IPS DF 6.9 (cell line): ENCODE measurements at regions not wholly inside any gene's neighbourhood (a gene's known extent, or its start where the extent isn't known, plus 50 kb on each side); places are given as distances from the start of the nearest gene placed in this dataset.

ENCODE experiments used
- DNase-seq: peaks from one replicate; pipeline ENCODE4 v3.0.0-alpha.2; 2013; ENCODE audit warnings: low read depth, low spot score
- H3K27ac ChIP-seq: one replicate; pipeline ENCODE4 v1.5.1; 2013; ENCODE audit warnings: low read length, control low read depth
- H3K27me3 ChIP-seq: 2 replicates; pipeline ENCODE4 v1.6.1; 2013; ENCODE audit warnings: mild to moderate bottlenecking, low read length; ENCODE audit not compliant: control insufficient read depth, insufficient read depth
- H3K36me3 ChIP-seq: 2 replicates; pipeline ENCODE4 v1.6.1; 2013; ENCODE audit warnings: low read length; ENCODE audit not compliant: control insufficient read depth, insufficient read depth
- H3K4me1 ChIP-seq: 2 replicates; pipeline ENCODE4 v1.6.1; 2013; ENCODE audit warnings: low read length; ENCODE audit not compliant: control insufficient read depth, insufficient read depth
- H3K4me3 ChIP-seq: 2 replicates; pipeline ENCODE4 v1.5.1; 2013; ENCODE audit warnings: mild to moderate bottlenecking, low read length
- H3K9me3 ChIP-seq: 2 replicates; pipeline ENCODE4 v1.6.1; 2013; ENCODE audit warnings: low read length, inconsistent platforms; ENCODE audit not compliant: control insufficient read depth, insufficient read depth
- WGBS: extraction: QIAGEN DNeasy Blood & Tissue Kit; methylation state at CpG from one replicate; pipeline ENCODE4 v1.1.7; 2013; ENCODE audit warnings: mixed read lengths, missing lambda C conversion rate; ENCODE audit not compliant: insufficient read length, insufficient coverage; 5-methylcytosine and 5-hydroxymethylcytosine counted together

- no peaks in the 10 kb centered on the region for H3K36me3 ChIP-seq
- H3K27me3 ChIP-seq, result no peaks in the 10 kb centered on the region
- no peaks in the 10 kb centered on the region for H3K9me3 ChIP-seq
- DNase-seq, result no peak
- no CpG with 5 or more reads among the region's 1 CpG for WGBS
- 0 out of 2 replicates have a peak, but pooled peaks cover 3% of the 10 kb centered on the region for H3K4me1 ChIP-seq
- no peak overlapping the region for H3K4me3 ChIP-seq
- no peak overlapping the region for H3K27ac ChIP-seq
Measured at GRCh38 chr18:997499-997898, 92.8 kb downstream of the ADCYAP1 start.

DNA sequence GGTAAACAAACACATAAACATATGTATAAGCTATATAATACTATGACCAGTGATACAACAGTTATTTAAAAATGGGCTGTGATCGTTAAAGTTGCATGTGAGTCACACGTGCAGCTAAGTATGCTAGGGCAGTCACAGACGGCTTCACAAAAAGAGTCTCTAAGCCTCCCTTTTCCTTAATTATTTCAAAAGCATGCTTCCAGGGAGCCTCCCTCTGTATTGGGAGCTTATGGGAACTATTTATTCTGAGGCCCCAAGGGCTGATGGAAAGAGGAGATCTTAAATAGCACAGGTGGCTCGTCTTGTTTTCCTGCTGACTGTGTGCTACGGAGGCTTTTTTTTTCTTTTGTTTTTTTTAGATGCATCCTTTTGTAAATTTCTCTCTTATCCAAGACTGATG, 94.3 kb downstream of the ADCYAP1 start:
- H3K36me3 ChIP-seq, result no peaks in the 10 kb centered on the region
- no peaks in the 10 kb centered on the region for H3K27me3 ChIP-seq
- H3K27ac ChIP-seq, result no peak overlapping the region
- DNase-seq, result no peak
- no peaks in the 10 kb centered on the region for H3K9me3 ChIP-seq
- H3K4me1 ChIP-seq, result 0 out of 2 replicates have a peak, but pooled peaks cover 3% of the 10 kb centered on the region
- WGBS, result no CpG with 5 or more reads among the region's 5 CpGs
- H3K4me3 ChIP-seq, result no peak overlapping the region

- Histone ChIP-seq H3K27me3 (no peaks in the 10 kb centered on the region), H3K4me1 (0 out of 2 replicates have a peak, but pooled peaks cover 3% of the 10 kb centered on the region), H3K36me3 (no peaks in the 10 kb centered on the region), H3K4me3 (no peak overlapping the region), H3K9me3 (peaks cover 1% of the 10 kb centered on the region; the same call in 1 of the 2 replicates), H3K27ac (no peak overlapping the region)
- WGBS, result no CpG with 5 or more reads among the region's 2 CpGs
- DNase-seq, result no peak
Measured at GRCh38 chr18:1002653-1003178, 98.0 kb downstream of the ADCYAP1 start.

GRCh38 chr18:1003499-1003898, 98.8 kb downstream of the ADCYAP1 start:
- Histone ChIP-seq H3K9me3 (peaks cover 1% of the 10 kb centered on the region; the same call in 1 of the 2 replicates), H3K27ac (no peak overlapping the region), H3K4me1 (0 out of 2 replicates have a peak, but pooled peaks cover 3% of the 10 kb centered on the region), H3K36me3 (no peaks in the 10 kb centered on the region), H3K27me3 (no peaks in the 10 kb centered on the region), H3K4me3 (no peak overlapping the region)
- DNase-seq, result no peak
- no CpG with 5 or more reads among the region's 1 CpG for WGBS

GRCh38 chr18:1006304-1006703, 101.6 kb downstream of the ADCYAP1 start:
- Histone ChIP-seq H3K27me3 (no peaks in the 10 kb centered on the region), H3K36me3 (no peaks in the 10 kb centered on the region), H3K4me3 (no peak overlapping the region), H3K27ac (no peak overlapping the region), H3K9me3 (peaks cover 1% of the 10 kb centered on the region; the same call in 1 of the 2 replicates), H3K4me1 (no peaks in the 10 kb centered on the region; the same call in 1 of the 2 replicates)
- DNase-seq, result no peak
- WGBS, result no CpG with 5 or more reads among the region's 3 CpGs

- Histone ChIP-seq H3K27ac (no peak overlapping the region), H3K36me3 (no peaks in the 10 kb centered on the region), H3K27me3 (no peaks in the 10 kb centered on the region), H3K4me1 (no peaks in the 10 kb centered on the region; the same call in 1 of the 2 replicates), H3K9me3 (peaks cover 1% of the 10 kb centered on the region; the same call in 1 of the 2 replicates), H3K4me3 (no peak overlapping the region)
- no CpG with 5 or more reads among the region's 6 CpGs for WGBS
- DNase-seq, result no peak
Measured at GRCh38 chr18:1006965-1007364, 102.3 kb downstream of the ADCYAP1 start.

DNA sequence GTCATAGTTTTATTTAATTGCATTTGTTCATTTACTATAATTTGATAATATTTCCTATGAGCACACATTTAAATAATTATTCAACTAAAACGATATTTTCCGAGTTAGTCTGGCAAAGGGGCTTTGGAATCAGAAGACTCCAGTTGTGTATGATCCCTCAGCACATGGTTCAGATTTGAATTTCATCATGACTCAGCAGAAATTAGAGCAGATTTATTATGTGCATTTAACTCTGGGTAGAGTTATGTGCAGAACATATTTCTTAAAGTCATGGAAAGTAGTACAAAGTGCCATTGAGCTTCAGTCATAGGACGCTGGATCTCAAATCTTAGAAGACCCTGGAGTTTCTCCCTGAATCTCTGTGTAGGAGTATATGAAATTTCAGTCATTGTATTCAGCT, 106.7 kb downstream of the ADCYAP1 start:
- Histone ChIP-seq H3K4me3 (no peak overlapping the region), H3K27ac (no peak overlapping the region), H3K4me1 (peaks cover 7% of the 10 kb centered on the region; the same call in 1 of the 2 replicates), H3K9me3 (no peaks in the 10 kb centered on the region), H3K27me3 (no peaks in the 10 kb centered on the region), H3K36me3 (no peaks in the 10 kb centered on the region)
- no peak for DNase-seq
- no CpG with 5 or more reads among the region's 3 CpGs for WGBS

- H3K4me3 ChIP-seq, result no peak overlapping the region
- DNase-seq, result no peak
- H3K27ac ChIP-seq, result no peak overlapping the region
- peaks cover 7% of the 10 kb centered on the region; the same call in 1 of the 2 replicates for H3K4me1 ChIP-seq
- H3K36me3 ChIP-seq, result no peaks in the 10 kb centered on the region
- no peaks in the 10 kb centered on the region for H3K9me3 ChIP-seq
- WGBS, result no CpG with 5 or more reads among the region's 1 CpG
- H3K27me3 ChIP-seq, result no peaks in the 10 kb centered on the region
Measured at GRCh38 chr18:1012775-1013174, 108.1 kb downstream of the ADCYAP1 start.

GRCh38 chr18:1013951-1014350, 109.3 kb downstream of the ADCYAP1 start:
- Histone ChIP-seq H3K4me3 (no peak overlapping the region), H3K27me3 (no peaks in the 10 kb centered on the region; the same call in 1 of the 2 replicates), H3K9me3 (no peaks in the 10 kb centered on the region), H3K36me3 (no peaks in the 10 kb centered on the region), H3K4me1 (peaks cover 7% of the 10 kb centered on the region; the same call in 1 of the 2 replicates), H3K27ac (no peak overlapping the region)
- no peak for DNase-seq
- no CpG with 5 or more reads among the region's 1 CpG for WGBS

GRCh38 chr18:1014509-1014908, 109.8 kb downstream of the ADCYAP1 start:
- no peak for DNase-seq
- no peaks in the 10 kb centered on the region for H3K9me3 ChIP-seq
- no peaks in the 10 kb centered on the region for H3K36me3 ChIP-seq
- no peak overlapping the region for H3K4me3 ChIP-seq
- no peaks in the 10 kb centered on the region; the same call in 1 of the 2 replicates for H3K27me3 ChIP-seq
- H3K4me1 ChIP-seq, result peaks cover 7% of the 10 kb centered on the region; the same call in 1 of the 2 replicates
- WGBS, result no CpG with 5 or more reads among the region's 6 CpGs
- H3K27ac ChIP-seq, result no peak overlapping the region
